ENCODE measurements at regions not wholly inside any gene's neighbourhood (a gene's known extent, or its start where the extent isn't known, plus 50 kb on each side); places are given as distances from the start of the nearest gene placed in this dataset.

DNA sequence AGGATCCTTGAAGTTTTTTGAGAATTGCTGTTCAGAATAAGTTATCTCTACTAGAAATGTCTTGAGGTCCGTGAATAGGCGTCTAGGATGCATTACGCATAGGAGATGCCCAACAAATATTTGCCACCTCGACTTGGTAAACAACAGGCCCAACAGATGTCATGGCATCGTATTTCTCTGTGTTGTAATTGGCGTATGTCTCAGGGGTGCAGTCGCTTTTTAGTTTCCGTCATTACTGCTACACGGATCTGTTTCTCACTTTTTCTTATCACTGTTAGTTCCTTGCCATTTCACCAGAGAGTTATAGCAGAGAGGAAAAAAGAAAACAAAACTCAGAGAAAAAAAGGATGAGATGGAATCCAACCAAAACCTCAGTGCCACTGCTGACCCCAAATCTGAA, 73.0 kb upstream of the SFMBT2 start:
- TF ChIP-seq, protein P1, sequence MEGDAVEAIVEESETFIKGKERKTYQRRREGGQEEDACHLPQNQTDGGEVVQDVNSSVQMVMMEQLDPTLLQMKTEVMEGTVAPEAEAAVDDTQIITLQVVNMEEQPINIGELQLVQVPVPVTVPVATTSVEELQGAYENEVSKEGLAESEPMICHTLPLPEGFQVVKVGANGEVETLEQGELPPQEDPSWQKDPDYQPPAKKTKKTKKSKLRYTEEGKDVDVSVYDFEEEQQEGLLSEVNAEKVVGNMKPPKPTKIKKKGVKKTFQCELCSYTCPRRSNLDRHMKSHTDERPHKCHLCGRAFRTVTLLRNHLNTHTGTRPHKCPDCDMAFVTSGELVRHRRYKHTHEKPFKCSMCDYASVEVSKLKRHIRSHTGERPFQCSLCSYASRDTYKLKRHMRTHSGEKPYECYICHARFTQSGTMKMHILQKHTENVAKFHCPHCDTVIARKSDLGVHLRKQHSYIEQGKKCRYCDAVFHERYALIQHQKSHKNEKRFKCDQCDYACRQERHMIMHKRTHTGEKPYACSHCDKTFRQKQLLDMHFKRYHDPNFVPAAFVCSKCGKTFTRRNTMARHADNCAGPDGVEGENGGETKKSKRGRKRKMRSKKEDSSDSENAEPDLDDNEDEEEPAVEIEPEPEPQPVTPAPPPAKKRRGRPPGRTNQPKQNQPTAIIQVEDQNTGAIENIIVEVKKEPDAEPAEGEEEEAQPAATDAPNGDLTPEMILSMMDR (IDR thresholded peaks at IDR 0.05), result no peak
- WGBS, 2 donors, result 80 to 84% methylated on average over 9 of the region's 9 CpGs
- intact Hi-C loops (cut with DNase I), result loop anchor here in 1 of 10 donors (10.0 kb wide), 1 partner anchor 49 kb away; no protein-coding TSS in a partner anchor
- no peak overlapping the region for H3K4me3 ChIP-seq
- H3K4me1 ChIP-seq, result peaks cover 2 to 74% (median 18%) of the 10 kb centered on the region in 9 donors
- no peaks in the 10 kb centered on the region for H3K9me3 ChIP-seq
- no peak for DNase-seq
- no peak for ATAC-seq
- H3K27me3 ChIP-seq, result peaks cover 0 to 11% (median 0%) of the 10 kb centered on the region in 7 donors
- H3K36me3 ChIP-seq, result no peaks in the 10 kb centered on the region
- H3K27ac ChIP-seq, result peak overlapping the region in 1 of 10 donors; percentile 88

DNA sequence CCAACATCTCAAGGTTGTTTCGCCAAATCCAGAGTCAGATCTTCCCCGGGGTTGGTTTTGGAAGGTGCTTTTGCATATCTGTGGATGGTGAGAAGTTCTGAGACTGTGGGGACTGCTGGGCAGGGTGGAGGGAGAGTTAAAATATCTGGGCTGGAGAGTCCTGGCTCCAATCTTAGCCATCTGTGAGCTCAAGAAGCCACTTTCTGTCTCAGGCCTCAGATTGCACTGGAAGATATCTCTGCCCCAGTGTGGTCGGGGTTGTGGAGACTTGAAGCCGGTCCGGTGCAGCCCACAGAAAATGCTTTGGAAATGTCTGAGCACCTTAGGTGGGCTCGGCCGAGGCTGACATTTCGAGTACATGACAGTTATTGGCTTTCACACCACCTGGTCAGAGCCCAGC, 72.2 kb upstream of the SFMBT2 start:
- peak overlapping the region in 1 of 10 donors; percentile 88 for H3K27ac ChIP-seq
- no peaks in the 10 kb centered on the region for H3K36me3 ChIP-seq
- DNase-seq, result no peak
- H3K9me3 ChIP-seq, result no peaks in the 10 kb centered on the region
- TF ChIP-seq, protein P1 (IDR thresholded peaks at IDR 0.05), result no peak
- H3K4me3 ChIP-seq, result no peak overlapping the region
- ATAC-seq, result no peak
- 84 to 91% methylated on average over 8 of the region's 8 CpGs for WGBS, 2 donors
- intact Hi-C loops (cut with DNase I), result loop anchor here in 1 of 10 donors (10.0 kb wide), 1 partner anchor 48 kb away; no protein-coding TSS in a partner anchor
- H3K4me1 ChIP-seq, result peaks cover 0 to 65% (median 10%) of the 10 kb centered on the region in 9 donors
- peaks cover 0 to 11% (median 0%) of the 10 kb centered on the region in 7 donors for H3K27me3 ChIP-seq

GRCh38 chr10:7481368-7481765, 70.5 kb upstream of the SFMBT2 start:
- TF ChIP-seq, protein P1 (IDR thresholded peaks at IDR 0.05), result no peak
- no peaks in the 10 kb centered on the region for H3K9me3 ChIP-seq
- intact Hi-C loops (cut with DNase I), result loop anchor here in 1 of 10 donors (10.0 kb wide), 1 partner anchor 47 kb away; no protein-coding TSS in a partner anchor
- no peak overlapping the region for H3K4me3 ChIP-seq
- ATAC-seq (no peak), DNase-seq (no peak)
- H3K27ac ChIP-seq, result peak overlapping the region in 1 of 10 donors; percentile 76
- no peaks in the 10 kb centered on the region for H3K36me3 ChIP-seq
- H3K27me3 ChIP-seq, result peaks cover 0 to 11% (median 0%) of the 10 kb centered on the region in 7 donors
- WGBS, 2 donors, result 55 to 60% methylated on average over 5 of the region's 5 CpGs
- peaks cover 0 to 55% (median 4%) of the 10 kb centered on the region in 9 donors for H3K4me1 ChIP-seq

- Histone ChIP-seq H3K36me3 (no peaks in the 10 kb centered on the region), H3K4me1 (peaks cover 0 to 57% (median 9%) of the 10 kb centered on the region in 9 donors), H3K27ac (peak overlapping the region in 1 of 10 donors; percentile 76), H3K9me3 (no peaks in the 10 kb centered on the region), H3K27me3 (peaks cover 0 to 11% (median 0%) of the 10 kb centered on the region in 7 donors), H3K4me3 (no peak overlapping the region)
- WGBS, 2 donors, result 56 to 64% methylated on average over 8 of the region's 8 CpGs
- peak in 1 of 8 donors; percentile 47 for ATAC-seq
- intact Hi-C loops (cut with DNase I), result loop anchor here in 1 of 10 donors (10.0 kb wide), 1 partner anchor 46 kb away; no protein-coding TSS in a partner anchor
- TF ChIP-seq, protein P1 (IDR thresholded peaks at IDR 0.05), result no peak
- no peak for DNase-seq
These were observed 70.0 kb upstream of the SFMBT2 start for GRCh38 chr10:7480742-7481367.

Measured in heart right ventricle (tissue), 16 donors.